ENCODE measurements at regions not wholly inside any gene's neighbourhood (a gene's known extent, or its start where the extent isn't known, plus 50 kb on each side); places are given as distances from the start of the nearest gene placed in this dataset.

GRCh38 chr18:34292594-34292993, 67.9 kb upstream of the NOL4 start:
- TF ChIP-seq TAF1 (IDR thresholded peaks at IDR 0.05; ENCODE audit: borderline replicate concordance, low read depth, low read length) (no peak), POLR2A (IDR thresholded peaks at IDR 0.05; ENCODE audit: low read depth, low read length) (no peak)

Data from GM12892 (cell line).